Tibial nerve (tissue), 4 donors: ENCODE measurements at regions not wholly inside any gene's neighbourhood (a gene's known extent, or its start where the extent isn't known, plus 50 kb on each side); places are given as distances from the start of the nearest gene placed in this dataset.

Source experiments
- DNase-seq, 2 donors: peaks; one replicate each; pipeline ENCODE4 v3.0.0-alpha.2; 2019; ENCODE audit warnings: low spot score in 2 of 2
- H3K27ac ChIP-seq, 4 donors: fragments of 200-600 bp; sonication (generic) in 3 of 4; one replicate each; pipeline ENCODE4 v1.5.1; 2017 to 2019; ENCODE audit warnings: mild to moderate bottlenecking in 1 of 4
- H3K27me3 ChIP-seq, 2 donors: fragments of 200-600 bp; sonication (generic) in 1 of 2; one replicate each; pipeline versions ENCODE4 v1.5.1 to v1.6.0; 2017 to 2019
- H3K36me3 ChIP-seq, 3 donors: fragments of 200-600 bp; sonication (generic); one replicate each; pipeline ENCODE4 v1.5.1; 2018 to 2019
- H3K4me1 ChIP-seq, 4 donors: fragments of 200-600 bp; sonication (generic) in 3 of 4; one replicate each; pipeline ENCODE4 v1.5.1; 2017 to 2019
- H3K4me3 ChIP-seq, 4 donors: fragments of 200-600 bp; sonication (generic) in 3 of 4; one replicate each; pipeline ENCODE4 v1.5.1; 2017 to 2019; ENCODE audit warnings: mild to moderate bottlenecking in 1 of 4, moderate library complexity in 1 of 4
- H3K9me3 ChIP-seq, 4 donors: fragments of 200-600 bp; sonication (generic) in 3 of 4; one replicate each; pipeline ENCODE4 v1.5.1; 2017 to 2019
- EP300 ChIP-seq, 2 donors: sonication (generic); formaldehyde crosslinking; IDR thresholded peaks; one replicate each; pipeline ENCODE4 v1.6.1; 2017; ENCODE audit warnings: antibody characterized with exemption in 2 of 2, mild to moderate bottlenecking in 1 of 2
- POLR2A ChIP-seq, 2 donors: fragments of 450-650 bp; IDR thresholded peaks; one replicate each; pipeline ENCODE4 v1.6.1; 2017; ENCODE audit warnings: antibody characterized with exemption in 2 of 2, mild to moderate bottlenecking in 2 of 2, moderate library complexity in 2 of 2
- WGBS, 2 donors: methylation state at CpG; one replicate each; pipeline ENCODE4 v1.1.5; 2018; 5-methylcytosine and 5-hydroxymethylcytosine counted together
- TF ChIP-seq, protein P1 (sequence below), 5 experiments: fragments of 200-600 bp in 3 of 5; fragments of 450-650 bp in 2 of 5; sonication (generic) in 3 of 5; IDR thresholded peaks; one replicate each; pipeline ENCODE4 v1.5.1; 2016 to 2019; ENCODE audit warnings: antibody characterized with exemption in 5 of 5, mild to moderate bottlenecking in 3 of 5, moderate library complexity in 2 of 5

DNA sequence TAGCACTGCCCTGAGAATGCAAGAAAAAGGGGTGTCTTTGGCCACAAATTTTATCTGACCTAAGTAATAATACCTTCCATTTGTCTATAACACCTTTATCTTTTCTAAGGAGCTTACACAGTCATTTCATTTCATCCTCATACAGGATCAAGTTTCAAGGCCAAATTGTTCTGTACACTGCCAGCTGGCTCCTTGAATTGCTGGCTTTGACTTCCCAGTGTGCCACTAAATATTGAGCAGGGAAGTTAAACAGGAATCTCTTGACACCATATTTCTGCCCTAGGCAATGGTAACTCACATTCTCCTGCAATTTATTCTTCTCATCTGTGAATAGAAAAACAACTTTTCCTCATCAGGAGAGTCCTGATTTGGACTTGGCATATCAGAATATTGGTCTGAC, 195.1 kb upstream of the LRP1B start:
- no peaks in the 10 kb centered on the region for H3K4me1 ChIP-seq
- no peaks in the 10 kb centered on the region for H3K9me3 ChIP-seq
- no peak overlapping the region for H3K27ac ChIP-seq
- H3K36me3 ChIP-seq, result no peaks in the 10 kb centered on the region
- H3K4me3 ChIP-seq, result no peak overlapping the region
- TF ChIP-seq, protein P1, sequence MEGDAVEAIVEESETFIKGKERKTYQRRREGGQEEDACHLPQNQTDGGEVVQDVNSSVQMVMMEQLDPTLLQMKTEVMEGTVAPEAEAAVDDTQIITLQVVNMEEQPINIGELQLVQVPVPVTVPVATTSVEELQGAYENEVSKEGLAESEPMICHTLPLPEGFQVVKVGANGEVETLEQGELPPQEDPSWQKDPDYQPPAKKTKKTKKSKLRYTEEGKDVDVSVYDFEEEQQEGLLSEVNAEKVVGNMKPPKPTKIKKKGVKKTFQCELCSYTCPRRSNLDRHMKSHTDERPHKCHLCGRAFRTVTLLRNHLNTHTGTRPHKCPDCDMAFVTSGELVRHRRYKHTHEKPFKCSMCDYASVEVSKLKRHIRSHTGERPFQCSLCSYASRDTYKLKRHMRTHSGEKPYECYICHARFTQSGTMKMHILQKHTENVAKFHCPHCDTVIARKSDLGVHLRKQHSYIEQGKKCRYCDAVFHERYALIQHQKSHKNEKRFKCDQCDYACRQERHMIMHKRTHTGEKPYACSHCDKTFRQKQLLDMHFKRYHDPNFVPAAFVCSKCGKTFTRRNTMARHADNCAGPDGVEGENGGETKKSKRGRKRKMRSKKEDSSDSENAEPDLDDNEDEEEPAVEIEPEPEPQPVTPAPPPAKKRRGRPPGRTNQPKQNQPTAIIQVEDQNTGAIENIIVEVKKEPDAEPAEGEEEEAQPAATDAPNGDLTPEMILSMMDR (IDR thresholded peaks at IDR 0.05), result no peak
- no peak for TF ChIP-seq EP300 (IDR thresholded peaks at IDR 0.05)
- no peak for TF ChIP-seq POLR2A (IDR thresholded peaks at IDR 0.05)
- DNase-seq, result no peak
- no peaks in the 10 kb centered on the region for H3K27me3 ChIP-seq

DNA sequence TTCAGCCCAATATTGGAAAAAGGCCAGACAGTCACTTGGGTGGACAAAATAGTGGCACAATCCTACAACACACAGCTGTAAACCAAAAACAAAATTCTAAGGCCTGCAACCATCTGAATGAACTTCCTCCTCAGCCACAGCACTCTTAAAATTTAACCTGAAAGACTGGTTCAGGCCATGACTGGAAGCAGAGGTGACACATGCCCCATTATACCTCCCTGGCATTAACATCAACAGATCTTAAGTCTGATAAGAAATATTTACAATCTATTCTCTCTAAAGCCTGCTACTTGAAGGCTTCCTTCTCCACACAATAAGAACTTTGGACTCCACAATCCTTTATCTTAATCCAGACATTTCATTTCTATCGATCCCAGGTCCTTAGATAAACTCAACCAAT, 192.4 kb upstream of the LRP1B start:
- TF ChIP-seq POLR2A (IDR thresholded peaks at IDR 0.05), result no peak
- Histone ChIP-seq H3K27me3 (no peaks in the 10 kb centered on the region), H3K36me3 (no peaks in the 10 kb centered on the region), H3K27ac (no peak overlapping the region), H3K4me1 (no peaks in the 10 kb centered on the region), H3K9me3 (no peaks in the 10 kb centered on the region), H3K4me3 (no peak overlapping the region)
- 84 to 86% methylated on average over 1 of the region's 1 CpG for WGBS, 2 donors
- DNase-seq, result no peak

DNA sequence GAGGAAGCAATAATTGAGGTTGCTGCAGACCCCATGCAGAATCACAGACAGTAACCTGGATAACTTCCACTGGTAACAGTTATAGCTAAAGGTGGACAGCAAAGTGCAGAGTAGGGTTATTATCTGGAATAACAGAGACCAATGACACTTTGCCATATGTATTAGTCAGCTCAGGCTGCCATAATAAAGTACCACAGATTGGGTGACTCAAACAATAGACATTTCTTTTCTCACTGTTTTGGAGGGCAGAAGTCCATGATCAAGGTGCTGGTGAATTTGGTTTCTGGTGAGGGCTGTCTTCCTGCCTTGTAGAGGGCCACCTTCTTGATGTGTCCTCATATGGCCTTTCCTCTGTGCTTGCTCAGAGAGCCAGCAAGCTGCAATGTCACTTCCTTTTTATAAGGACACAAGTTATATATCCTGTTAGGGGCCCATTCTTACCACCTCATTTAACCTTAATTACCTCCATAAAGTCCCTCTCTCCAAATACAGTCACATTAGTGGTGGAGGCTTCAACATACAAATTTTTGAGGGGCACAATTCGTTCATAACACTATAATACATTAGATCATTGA, 191.0 kb upstream of the LRP1B start:
- Histone ChIP-seq H3K4me3 (no peak overlapping the region), H3K4me1 (no peaks in the 10 kb centered on the region), H3K36me3 (no peaks in the 10 kb centered on the region), H3K27me3 (no peaks in the 10 kb centered on the region), H3K9me3 (no peaks in the 10 kb centered on the region), H3K27ac (no peak overlapping the region)
- DNase-seq, result no peak
- TF ChIP-seq POLR2A (IDR thresholded peaks at IDR 0.05), result no peak
- TF ChIP-seq EP300 (IDR thresholded peaks at IDR 0.05), result no peak
- TF ChIP-seq, protein P1 (IDR thresholded peaks at IDR 0.05), result no peak
- whole genome bisulfite sequencing, 2 donors, result 66 to 68% methylated on average over 1 of the region's 1 CpG

DNA sequence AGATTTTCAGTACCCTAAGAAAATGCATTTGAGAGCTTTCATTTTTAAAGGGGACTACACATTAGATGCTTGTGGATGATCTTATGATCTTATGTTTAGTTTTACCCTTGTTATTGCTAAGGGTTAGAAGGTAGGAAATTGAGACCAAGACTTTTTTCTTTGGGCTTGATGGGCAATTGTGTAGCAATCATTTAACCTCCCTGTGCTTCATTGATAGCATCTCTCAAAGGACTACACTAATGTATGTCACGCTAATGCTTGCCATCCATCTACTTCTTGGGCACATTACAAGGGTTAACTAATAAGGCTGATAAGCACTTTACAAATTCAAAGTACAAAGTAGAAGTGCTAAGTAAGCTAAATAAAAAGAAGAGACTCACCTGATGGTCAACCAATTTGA, 189.3 kb upstream of the LRP1B start:
- Histone ChIP-seq H3K4me3 (no peak overlapping the region), H3K4me1 (no peaks in the 10 kb centered on the region), H3K27me3 (no peaks in the 10 kb centered on the region), H3K9me3 (no peaks in the 10 kb centered on the region), H3K27ac (no peak overlapping the region), H3K36me3 (no peaks in the 10 kb centered on the region)
- WGBS, 2 donors, result 97 to 100% methylated on average over 1 of the region's 1 CpG
- no peak for DNase-seq
- TF ChIP-seq POLR2A (IDR thresholded peaks at IDR 0.05) (no peak), EP300 (IDR thresholded peaks at IDR 0.05) (no peak)
- TF ChIP-seq, protein P1 (IDR thresholded peaks at IDR 0.05), result no peak

DNA sequence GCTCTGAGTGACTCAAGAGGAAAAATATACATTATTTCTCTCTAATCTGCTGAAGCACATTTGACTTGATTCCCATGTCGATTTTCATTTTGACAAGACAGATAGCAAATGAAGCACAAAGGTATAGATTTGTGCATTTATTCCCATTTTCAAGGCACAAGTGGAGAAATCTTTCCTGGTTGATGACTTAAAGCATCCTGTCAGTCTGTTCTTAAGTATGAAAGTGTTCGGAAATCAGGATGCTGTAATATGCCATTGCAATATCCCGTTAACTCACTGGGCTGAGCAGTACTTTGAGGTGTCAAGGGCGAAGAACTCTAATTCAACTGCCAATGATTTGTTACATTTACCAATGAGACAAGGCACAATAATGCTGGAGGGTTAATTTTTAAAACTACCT, 185.2 kb upstream of the LRP1B start:
- no peak for DNase-seq
- TF ChIP-seq POLR2A (IDR thresholded peaks at IDR 0.05), result no peak
- TF ChIP-seq EP300 (IDR thresholded peaks at IDR 0.05), result no peak
- TF ChIP-seq, protein P1 (IDR thresholded peaks at IDR 0.05), result no peak
- no peaks in the 10 kb centered on the region for H3K4me1 ChIP-seq
- H3K27me3 ChIP-seq, result no peaks in the 10 kb centered on the region
- no peak overlapping the region for H3K27ac ChIP-seq
- H3K9me3 ChIP-seq, result no peaks in the 10 kb centered on the region
- 90 to 93% methylated on average over 4 of the region's 4 CpGs for WGBS, 2 donors
- H3K36me3 ChIP-seq, result no peaks in the 10 kb centered on the region
- H3K4me3 ChIP-seq, result no peak overlapping the region

DNA sequence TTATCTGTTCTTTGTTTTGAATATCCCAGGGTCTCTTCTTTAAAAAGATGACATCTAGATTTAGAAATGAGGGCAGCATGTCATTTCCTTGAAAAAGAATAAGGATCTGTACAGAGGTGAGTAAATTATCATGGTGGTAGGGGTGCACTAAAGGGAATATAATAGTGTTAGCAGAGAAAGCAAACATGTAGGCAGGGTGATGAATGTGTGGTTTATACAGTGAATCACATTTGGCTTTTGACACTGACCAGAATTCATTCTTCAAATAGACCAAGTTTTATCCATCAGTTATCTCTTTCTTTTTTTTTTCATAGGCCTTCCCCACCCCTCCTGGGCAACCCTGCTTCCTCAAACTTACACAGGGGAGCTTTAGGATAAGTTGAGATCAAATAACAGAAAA, 184.5 kb upstream of the LRP1B start:
- H3K9me3 ChIP-seq, result peaks cover 0 to 4% (median 0%) of the 10 kb centered on the region in 4 donors
- TF ChIP-seq EP300 (IDR thresholded peaks at IDR 0.05) (no peak), POLR2A (IDR thresholded peaks at IDR 0.05) (no peak)
- TF ChIP-seq, protein P1 (IDR thresholded peaks at IDR 0.05), result no peak
- DNase-seq, result no peak
- H3K4me3 ChIP-seq, result no peak overlapping the region
- no peaks in the 10 kb centered on the region for H3K27me3 ChIP-seq
- no peaks in the 10 kb centered on the region for H3K4me1 ChIP-seq
- H3K27ac ChIP-seq, result no peak overlapping the region
- H3K36me3 ChIP-seq, result no peaks in the 10 kb centered on the region
